Islet of Langerhans (tissue), 1 donor: ENCODE measurements at regions not wholly inside any gene's neighbourhood (a gene's known extent, or its start where the extent isn't known, plus 50 kb on each side); places are given as distances from the start of the nearest gene placed in this dataset.
"Not testable (repeated sequence)": the region's sequence is repeated elsewhere in the genome, so short reads cannot be mapped to it uniquely, and the experiment has no call there.

Source experiments
- FAIRE-seq: peaks from one replicate; lab custom pipeline; 2011; peaks lifted over from hg19 to GRCh38; lab: Jason Lieb, UNC

DNA sequence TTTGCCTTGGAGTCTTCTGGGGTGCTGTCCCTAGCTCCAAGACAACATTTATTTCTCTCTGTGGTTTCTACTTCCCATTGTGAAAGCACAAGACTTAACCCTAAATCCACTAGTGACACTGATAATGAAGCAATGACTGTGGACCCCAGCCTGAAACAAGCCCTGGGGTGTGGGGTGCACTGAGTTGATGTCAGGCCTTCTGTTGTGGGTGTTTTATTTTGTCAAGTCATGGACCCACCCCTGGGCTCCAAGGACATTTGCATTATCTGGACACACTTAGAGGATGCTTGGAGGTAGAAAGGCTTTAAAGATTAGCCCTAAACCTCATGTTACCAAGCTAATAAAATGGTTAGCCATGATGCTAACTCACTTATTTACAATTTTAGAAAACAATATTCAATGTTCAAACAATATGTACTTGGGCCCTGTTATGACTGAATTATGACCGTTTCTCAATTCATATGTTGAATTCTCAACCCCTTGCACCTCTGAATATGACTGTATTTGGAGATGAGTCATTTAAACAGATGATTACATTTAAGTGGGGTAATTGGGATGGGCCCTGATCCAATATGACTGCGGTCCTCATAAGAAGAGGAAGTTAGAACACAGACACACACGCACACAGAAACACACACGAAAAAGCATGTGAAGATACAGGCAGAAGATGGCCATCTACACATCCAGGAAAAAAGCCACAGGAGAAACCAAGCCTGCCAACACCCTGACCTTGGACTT, 137.2 kb upstream of the IGFBP3 start:
- no peak for FAIRE-seq

GRCh38 chr7:46054915-46055314, 133.8 kb upstream of the IGFBP3 start:
- FAIRE-seq = no peak

DNA sequence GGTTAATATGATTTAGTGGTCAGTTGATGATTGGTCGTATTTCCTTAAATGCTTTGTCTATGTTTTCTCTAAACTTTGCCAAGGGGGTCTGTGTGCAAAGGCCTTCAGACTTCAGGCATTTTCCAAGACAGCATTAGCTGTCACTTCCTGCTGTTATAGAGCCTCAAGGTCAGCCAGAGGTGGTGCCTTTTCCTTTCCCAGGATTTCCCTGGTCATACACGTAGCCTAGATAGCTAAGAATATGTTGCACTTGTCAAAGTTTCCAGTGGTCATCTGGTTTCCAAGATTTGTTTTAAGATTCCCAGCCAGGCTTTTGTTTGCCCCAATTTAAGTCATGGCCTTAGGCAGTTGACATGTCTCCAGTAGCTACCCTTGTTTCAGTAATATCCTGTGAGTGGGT, 133.2 kb upstream of the IGFBP3 start:
- no peak for FAIRE-seq

DNA sequence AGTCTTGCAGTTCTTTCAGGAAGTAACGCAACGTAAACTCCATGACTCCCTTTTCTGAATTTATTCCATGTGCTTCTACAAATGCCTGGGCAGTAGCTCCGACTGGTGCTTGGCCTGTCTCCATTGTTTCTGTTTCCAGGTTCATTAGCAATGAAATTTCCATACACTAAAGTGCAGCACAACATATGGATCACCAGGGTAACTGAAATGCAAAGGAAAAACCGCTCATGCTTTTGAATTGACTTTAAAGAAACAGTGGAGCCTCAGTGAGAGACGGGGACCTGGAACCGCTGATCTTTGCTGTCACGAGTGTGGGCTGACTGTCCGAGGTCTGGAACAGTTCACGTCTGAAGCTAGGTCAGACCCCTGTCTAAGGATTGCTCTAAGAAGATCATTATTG, 126.5 kb upstream of the IGFBP3 start:
- no peak for FAIRE-seq

- not testable (repeated sequence) for FAIRE-seq
Measured at GRCh38 chr7:46043338-46043737, 122.3 kb upstream of the IGFBP3 start.

DNA sequence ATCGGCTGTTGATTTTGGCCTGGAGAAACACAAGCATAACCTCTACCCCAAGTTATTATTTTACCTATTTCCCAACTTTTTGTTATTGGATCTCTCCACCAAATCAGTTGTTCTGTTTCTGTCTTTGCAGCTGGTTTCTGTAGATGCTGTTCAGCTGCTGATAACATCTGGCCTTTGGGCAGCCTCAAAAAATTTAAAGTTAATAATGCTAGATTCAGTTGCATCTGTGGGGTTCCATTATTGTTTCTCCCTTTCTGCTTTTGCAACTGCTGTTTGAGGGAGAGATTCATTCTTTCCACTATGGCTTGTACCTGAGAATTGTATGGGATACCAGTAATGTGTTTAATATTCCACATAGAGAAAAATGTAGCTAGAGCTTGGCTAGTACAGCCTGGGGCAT, 118.7 kb upstream of the IGFBP3 start:
- FAIRE-seq = not testable (repeated sequence)

- FAIRE-seq = no peak
Measured at GRCh38 chr7:46035166-46035565, 114.1 kb upstream of the IGFBP3 start.

- no peak for FAIRE-seq
Measured at GRCh38 chr7:46034056-46034768, 113.1 kb upstream of the IGFBP3 start.

DNA sequence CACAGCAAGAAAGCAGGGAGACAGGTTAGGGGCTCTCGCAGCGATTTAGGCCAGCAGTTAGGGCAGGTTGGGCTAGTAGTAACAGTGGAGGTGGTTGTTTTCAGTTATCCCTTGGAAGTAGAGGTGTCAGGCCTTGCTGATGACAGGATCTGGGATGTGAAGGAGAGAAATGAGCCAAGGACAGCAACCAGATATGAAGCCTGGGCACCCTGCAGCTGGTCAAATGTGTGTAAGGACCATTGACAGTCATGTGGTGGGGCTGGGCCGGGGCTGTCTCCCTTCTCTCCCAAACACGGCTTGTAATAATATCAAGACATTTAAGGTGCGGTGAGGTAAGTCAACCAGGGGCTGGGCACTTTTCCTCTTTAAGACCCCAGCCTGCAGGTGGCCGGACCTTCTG, 112.5 kb upstream of the IGFBP3 start:
- FAIRE-seq = no peak

DNA sequence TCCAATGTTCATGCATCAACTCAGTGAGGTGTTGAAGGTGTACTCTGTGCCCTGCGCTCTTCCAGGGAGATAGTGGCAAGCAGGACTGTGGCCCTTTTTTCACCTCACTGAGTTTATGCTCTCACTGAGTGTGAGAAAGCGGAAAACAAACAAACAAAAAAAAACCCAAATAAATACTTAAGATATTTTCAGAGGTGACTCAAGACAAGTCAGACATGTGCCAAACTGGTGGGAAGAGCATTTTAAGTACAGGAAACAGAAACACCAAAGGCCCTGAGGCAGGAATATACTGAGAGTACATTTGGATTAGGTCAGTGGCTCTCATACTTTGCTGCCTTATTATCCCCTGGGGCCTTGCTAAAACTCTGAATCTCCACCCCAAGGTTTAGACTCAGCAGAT, 111.9 kb upstream of the IGFBP3 start:
- no peak for FAIRE-seq

DNA sequence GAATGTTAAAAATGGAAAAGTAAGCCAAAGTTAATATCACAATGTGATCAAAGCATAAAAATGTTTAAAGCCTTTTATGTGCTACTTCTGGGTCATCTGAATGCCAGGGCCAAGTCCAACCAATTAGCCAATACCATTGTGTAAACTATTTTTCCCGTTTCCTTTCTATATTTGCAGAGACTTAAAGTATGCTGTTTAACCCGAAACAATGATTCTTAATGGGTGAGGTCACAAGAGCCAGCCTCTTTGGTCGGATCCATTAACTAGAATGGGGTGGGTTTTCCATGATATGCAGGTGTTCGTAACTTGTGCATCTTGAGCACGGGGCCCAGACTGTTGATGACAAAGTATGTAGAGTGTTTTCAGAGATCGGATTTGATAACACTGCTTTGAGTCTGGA, 111.3 kb upstream of the IGFBP3 start:
- FAIRE-seq = no peak

- FAIRE-seq = no peak
Measured at GRCh38 chr7:46029111-46029704, 108.1 kb upstream of the IGFBP3 start.

DNA sequence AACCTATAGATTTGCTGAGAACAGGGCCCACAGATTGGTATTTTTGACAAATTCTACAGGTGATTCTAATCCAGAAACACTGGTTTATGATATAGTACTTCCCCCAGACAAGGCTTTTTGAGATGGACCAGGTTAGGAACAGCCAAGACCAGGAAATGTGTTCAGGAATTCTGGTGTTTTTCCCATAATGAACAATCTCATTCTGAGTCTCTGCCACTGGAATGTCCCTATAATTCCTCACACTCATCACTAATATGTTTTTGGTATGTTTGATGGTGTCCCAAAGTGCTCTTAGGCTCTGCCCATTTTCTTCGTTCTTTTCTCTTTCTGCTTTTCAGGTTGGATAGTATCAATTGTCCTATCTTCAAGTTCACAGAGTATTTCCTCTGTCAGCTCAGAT, 107.2 kb upstream of the IGFBP3 start:
- no peak for FAIRE-seq

DNA sequence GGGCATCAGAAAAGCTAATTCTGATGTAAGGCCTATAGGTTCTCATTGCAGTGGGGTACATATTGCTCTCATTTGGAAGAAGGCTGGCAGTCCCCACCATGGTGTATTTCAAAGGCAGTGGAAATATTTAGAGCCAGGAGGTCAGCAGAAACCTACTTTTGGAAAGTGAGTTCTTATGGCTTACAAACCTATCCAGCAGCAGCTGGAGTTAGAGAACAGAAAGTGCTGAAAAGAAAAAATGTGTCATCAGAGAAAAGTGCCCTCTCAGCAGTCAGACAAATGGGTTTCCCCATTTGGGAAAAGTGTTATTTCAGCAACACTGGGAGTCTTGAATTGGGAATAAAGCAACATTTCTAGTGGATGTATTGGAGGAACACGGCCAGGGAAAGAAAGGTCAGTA, 105.7 kb upstream of the IGFBP3 start:
- FAIRE-seq = no peak

GRCh38 chr7:46024263-46024916, 103.3 kb upstream of the IGFBP3 start:
- FAIRE-seq = no peak

DNA sequence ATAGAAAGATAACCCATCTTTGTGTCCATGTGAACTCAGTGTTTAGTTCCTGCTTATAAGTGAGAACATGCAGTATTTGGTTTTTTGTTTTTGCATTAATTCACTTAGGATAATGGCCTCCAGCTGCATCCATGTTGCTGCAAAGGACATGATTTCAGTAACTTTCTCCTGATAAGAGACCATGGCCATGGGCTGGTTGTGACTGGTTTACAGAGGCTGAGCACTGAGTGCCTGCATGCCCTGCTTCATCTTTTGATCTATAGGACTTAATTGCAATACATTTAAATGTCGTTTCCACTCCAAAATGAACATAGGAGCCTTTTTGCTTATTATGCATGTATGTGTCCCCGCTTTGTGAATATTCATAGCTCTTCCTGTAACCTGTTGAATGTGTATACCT, 101.3 kb upstream of the IGFBP3 start:
- no peak for FAIRE-seq

DNA sequence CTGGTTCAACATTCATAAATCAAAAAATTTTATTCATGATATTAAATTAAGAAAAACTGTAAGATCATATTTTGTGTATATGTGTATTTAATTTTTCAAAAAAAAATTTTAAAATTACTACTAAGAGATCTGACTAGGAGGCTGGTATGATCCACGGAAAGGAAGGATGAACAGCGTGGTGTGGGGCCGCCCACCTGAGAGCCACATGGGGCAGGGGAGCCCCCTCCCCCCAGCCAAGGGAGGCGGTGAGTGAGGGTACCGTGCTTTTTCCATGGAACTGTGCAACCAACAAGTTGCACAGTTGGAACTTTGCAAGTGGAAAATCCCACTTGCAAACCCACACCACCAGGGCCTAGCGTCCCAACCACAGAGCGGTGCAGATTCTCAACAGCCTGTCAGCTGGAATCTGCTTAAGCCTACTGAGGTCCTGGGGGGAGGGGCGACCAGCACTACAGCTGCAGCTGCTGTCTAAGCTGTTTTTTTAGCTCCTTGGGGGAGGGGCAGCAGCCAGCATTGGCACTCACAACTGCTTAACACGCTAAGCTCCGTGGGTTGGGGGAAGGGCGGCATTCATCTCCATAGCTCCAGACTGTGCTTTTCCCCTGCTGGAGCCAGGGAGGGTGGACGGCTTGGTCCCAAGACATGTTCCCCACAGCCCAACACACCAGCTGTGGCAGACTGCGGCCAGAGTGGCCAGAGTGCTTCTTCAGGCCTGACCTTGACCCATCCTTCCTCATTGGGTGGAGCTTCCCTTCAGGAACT, 94.2 kb upstream of the IGFBP3 start:
- FAIRE-seq = no peak

DNA sequence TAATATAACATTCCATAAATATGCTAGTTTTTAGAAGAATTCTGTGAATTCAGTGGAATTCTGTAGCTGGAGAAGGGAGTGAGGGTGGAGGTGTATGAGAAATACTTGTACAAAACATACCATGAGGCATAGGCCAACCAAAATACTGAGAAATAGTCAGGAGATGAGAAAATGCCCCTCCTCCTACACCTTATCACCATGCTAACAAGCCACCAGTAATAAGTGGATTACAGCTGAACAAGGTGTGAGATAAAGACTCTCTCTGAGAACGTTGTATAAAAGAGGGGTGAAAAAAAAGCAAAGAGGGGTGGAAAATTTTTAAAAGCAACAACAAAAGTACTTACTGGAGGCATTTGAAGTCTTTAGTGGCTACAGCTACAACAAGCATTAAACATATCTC, 90.4 kb upstream of the IGFBP3 start:
- no peak for FAIRE-seq

- FAIRE-seq = no peak
Measured at GRCh38 chr7:46011059-46011458, 90.0 kb upstream of the IGFBP3 start.

- no peak for FAIRE-seq
Measured at GRCh38 chr7:46009211-46009610, 88.1 kb upstream of the IGFBP3 start.

DNA sequence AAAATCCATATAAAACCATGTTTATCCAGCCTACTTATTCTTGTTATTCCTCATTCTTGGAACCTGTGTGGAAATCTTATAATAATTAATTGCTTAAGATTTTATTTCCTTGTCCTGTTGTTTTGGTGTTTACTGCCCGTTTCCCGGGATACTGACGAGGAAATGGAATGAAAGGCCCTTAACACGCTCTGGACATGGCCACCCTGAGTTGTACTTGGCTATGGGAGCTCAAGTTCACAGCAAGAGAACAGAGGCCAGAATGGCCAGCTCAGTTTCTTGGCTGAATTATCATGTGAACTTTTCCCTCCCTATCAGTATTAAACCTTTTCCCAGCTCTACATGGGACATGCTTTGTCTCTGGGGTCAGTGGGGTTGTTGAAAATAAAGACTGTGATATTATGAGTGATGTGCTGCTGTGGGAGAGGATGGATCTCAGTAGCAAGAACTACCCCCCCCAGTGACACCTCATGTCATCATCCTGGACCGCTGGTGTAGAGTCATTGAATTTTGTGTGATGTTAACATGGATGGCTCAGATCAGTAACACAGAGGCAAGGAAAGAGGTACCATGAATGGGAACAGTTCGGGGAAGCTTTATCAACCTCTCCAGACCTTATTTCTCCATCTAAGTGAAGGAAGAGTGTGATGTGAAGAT, 87.0 kb upstream of the IGFBP3 start:
- FAIRE-seq = no peak

DNA sequence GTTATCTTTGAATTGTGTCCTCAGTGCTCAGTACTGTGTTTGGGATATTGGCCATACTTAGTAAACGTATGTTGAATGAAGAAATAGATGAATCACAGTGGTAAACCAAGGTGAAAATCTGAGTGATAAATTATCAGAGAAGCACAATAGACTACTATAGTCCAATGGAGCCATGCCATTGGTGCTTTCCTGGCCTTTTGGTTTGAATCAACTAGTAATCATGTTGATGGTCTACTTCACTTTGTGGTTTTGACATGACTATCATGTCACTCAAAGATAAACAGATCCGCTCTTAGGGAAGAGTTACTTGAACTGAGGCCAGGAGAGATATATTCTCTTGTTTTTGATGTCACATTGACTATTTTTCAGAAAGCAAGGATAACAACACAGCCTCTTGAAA, 86.1 kb upstream of the IGFBP3 start:
- no peak for FAIRE-seq
